ENCODE measurements at regions not wholly inside any gene's neighbourhood (a gene's known extent, or its start where the extent isn't known, plus 50 kb on each side); places are given as distances from the start of the nearest gene placed in this dataset.
A peak's percentile ranks its signal among the peaks of the same experiment; 100 is the strongest.

- Histone ChIP-seq H3K9me2 (replicated peaks; ENCODE audit: insufficient read depth, low read length) (no peaks in the 10 kb centered on the region), H3K4me1 (ENCODE audit: low read length) (peaks cover 4% of the 10 kb centered on the region; the same call in 1 of the 2 replicates), H3K27ac (ENCODE audit: low read length) (no peak overlapping the region), H3K79me2 (ENCODE audit: low read length) (no peaks in the 10 kb centered on the region), H3K36me3 (ENCODE audit: insufficient read depth, low read length) (no peaks in the 10 kb centered on the region), H3K9ac (ENCODE audit: low read length) (no peak overlapping the region), H3K27me3 (ENCODE audit: low read length) (no peaks in the 10 kb centered on the region), H4K20me1 (ENCODE audit: insufficient read depth, low read depth, low read length) (no peaks in the 10 kb centered on the region), H3K4me3 (ENCODE audit: low read length) (no peak overlapping the region), H3K9me3 (ENCODE audit: low read length) (no peaks in the 10 kb centered on the region), H2AFZ (ENCODE audit: low read length) (no peak overlapping the region), H3K4me2 (ENCODE audit: low read depth, low read length, poor library complexity, severe bottlenecking) (no peak overlapping the region)
- no peak for DNase-seq
Measured at GRCh38 chr4:138542191-138542776, 300.1 kb upstream of the SLC7A11 start.

- Histone ChIP-seq H3K79me2 (ENCODE audit: low read length) (no peaks in the 10 kb centered on the region), H3K27ac (ENCODE audit: low read length) (no peak overlapping the region), H3K36me3 (ENCODE audit: insufficient read depth, low read length) (no peaks in the 10 kb centered on the region), H3K9ac (ENCODE audit: low read length) (no peak overlapping the region), H4K20me1 (ENCODE audit: insufficient read depth, low read depth, low read length) (no peaks in the 10 kb centered on the region), H3K27me3 (ENCODE audit: low read length) (no peaks in the 10 kb centered on the region), H3K9me3 (ENCODE audit: low read length) (no peaks in the 10 kb centered on the region), H2AFZ (ENCODE audit: low read length) (no peak overlapping the region), H3K4me2 (ENCODE audit: low read depth, low read length, poor library complexity, severe bottlenecking) (no peak overlapping the region), H3K9me2 (replicated peaks; ENCODE audit: insufficient read depth, low read length) (no peaks in the 10 kb centered on the region), H3K4me1 (ENCODE audit: low read length) (peaks cover 4% of the 10 kb centered on the region; the same call in 1 of the 2 replicates), H3K4me3 (ENCODE audit: low read length) (no peak overlapping the region)
- peak; percentile 2 for DNase-seq
Measured at GRCh38 chr4:138540056-138540800, 298.1 kb upstream of the SLC7A11 start.

- H3K9me2 ChIP-seq (replicated peaks; ENCODE audit: insufficient read depth, low read length): no peaks in the 10 kb centered on the region
- H3K36me3 ChIP-seq (ENCODE audit: insufficient read depth, low read length): no peaks in the 10 kb centered on the region
- no peak for DNase-seq
- no peak overlapping the region for H2AFZ ChIP-seq (ENCODE audit: low read length)
- H3K9ac ChIP-seq (ENCODE audit: low read length): no peak overlapping the region
- H3K27me3 ChIP-seq (ENCODE audit: low read length): no peaks in the 10 kb centered on the region
- H4K20me1 ChIP-seq (ENCODE audit: insufficient read depth, low read depth, low read length): no peaks in the 10 kb centered on the region
- no peaks in the 10 kb centered on the region for H3K9me3 ChIP-seq (ENCODE audit: low read length)
- H3K4me1 ChIP-seq (ENCODE audit: low read length): peaks cover 4% of the 10 kb centered on the region; the same call in 1 of the 2 replicates
- H3K4me3 ChIP-seq (ENCODE audit: low read length): no peak overlapping the region
- no peak overlapping the region for H3K4me2 ChIP-seq (ENCODE audit: low read depth, low read length, poor library complexity, severe bottlenecking)
- H3K27ac ChIP-seq (ENCODE audit: low read length): no peak overlapping the region
- no peaks in the 10 kb centered on the region for H3K79me2 ChIP-seq (ENCODE audit: low read length)
Measured at GRCh38 chr4:138538743-138539142, 296.6 kb upstream of the SLC7A11 start.

GRCh38 chr4:138537731-138538490, 295.8 kb upstream of the SLC7A11 start:
- DNase-seq: peak; percentile 35
- Histone ChIP-seq H4K20me1 (ENCODE audit: insufficient read depth, low read depth, low read length) (no peaks in the 10 kb centered on the region), H3K9ac (ENCODE audit: low read length) (no peak overlapping the region), H3K27me3 (ENCODE audit: low read length) (no peaks in the 10 kb centered on the region), H3K4me1 (ENCODE audit: low read length) (peaks cover 4% of the 10 kb centered on the region; the same call in 1 of the 2 replicates), H3K27ac (ENCODE audit: low read length) (no peak overlapping the region), H3K9me3 (ENCODE audit: low read length) (no peaks in the 10 kb centered on the region), H3K36me3 (ENCODE audit: insufficient read depth, low read length) (no peaks in the 10 kb centered on the region), H2AFZ (ENCODE audit: low read length) (no peak overlapping the region), H3K79me2 (ENCODE audit: low read length) (no peaks in the 10 kb centered on the region), H3K9me2 (replicated peaks; ENCODE audit: insufficient read depth, low read length) (no peaks in the 10 kb centered on the region), H3K4me3 (ENCODE audit: low read length) (no peak overlapping the region), H3K4me2 (ENCODE audit: low read depth, low read length, poor library complexity, severe bottlenecking) (no peak overlapping the region)

GRCh38 chr4:138535316-138535715, 293.2 kb upstream of the SLC7A11 start:
- no peaks in the 10 kb centered on the region for H3K9me2 ChIP-seq (replicated peaks; ENCODE audit: insufficient read depth, low read length)
- no peak overlapping the region for H3K4me3 ChIP-seq (ENCODE audit: low read length)
- H3K9ac ChIP-seq (ENCODE audit: low read length): no peak overlapping the region
- H3K79me2 ChIP-seq (ENCODE audit: low read length): no peaks in the 10 kb centered on the region
- no peak overlapping the region for H3K4me2 ChIP-seq (ENCODE audit: low read depth, low read length, poor library complexity, severe bottlenecking)
- H3K27me3 ChIP-seq (ENCODE audit: low read length): no peaks in the 10 kb centered on the region
- H3K4me1 ChIP-seq (ENCODE audit: low read length): no peaks in the 10 kb centered on the region
- peaks cover 5% of the 10 kb centered on the region for H3K9me3 ChIP-seq (ENCODE audit: low read length)
- no peaks in the 10 kb centered on the region for H3K36me3 ChIP-seq (ENCODE audit: insufficient read depth, low read length)
- no peaks in the 10 kb centered on the region for H4K20me1 ChIP-seq (ENCODE audit: insufficient read depth, low read depth, low read length)
- no peak for DNase-seq
- H3K27ac ChIP-seq (ENCODE audit: low read length): no peak overlapping the region
- H2AFZ ChIP-seq (ENCODE audit: low read length): no peak overlapping the region

GRCh38 chr4:138522366-138522765, 280.2 kb upstream of the SLC7A11 start:
- no peaks in the 10 kb centered on the region for H4K20me1 ChIP-seq (ENCODE audit: insufficient read depth, low read depth, low read length)
- H3K4me3 ChIP-seq (ENCODE audit: low read length): no peak overlapping the region
- no peak overlapping the region for H3K27ac ChIP-seq (ENCODE audit: low read length)
- no peaks in the 10 kb centered on the region for H3K79me2 ChIP-seq (ENCODE audit: low read length)
- H3K4me2 ChIP-seq (ENCODE audit: low read depth, low read length, poor library complexity, severe bottlenecking): no peak overlapping the region
- no peaks in the 10 kb centered on the region for H3K27me3 ChIP-seq (ENCODE audit: low read length)
- no peaks in the 10 kb centered on the region for H3K9me2 ChIP-seq (replicated peaks; ENCODE audit: insufficient read depth, low read length)
- H2AFZ ChIP-seq (ENCODE audit: low read length): no peak overlapping the region
- H3K36me3 ChIP-seq (ENCODE audit: insufficient read depth, low read length): no peaks in the 10 kb centered on the region
- no peaks in the 10 kb centered on the region for H3K9me3 ChIP-seq (ENCODE audit: low read length)
- no peaks in the 10 kb centered on the region for H3K4me1 ChIP-seq (ENCODE audit: low read length)
- DNase-seq: peak; percentile 72
- H3K9ac ChIP-seq (ENCODE audit: low read length): no peak overlapping the region

- no peaks in the 10 kb centered on the region for H3K36me3 ChIP-seq (ENCODE audit: insufficient read depth, low read length)
- no peaks in the 10 kb centered on the region for H3K9me3 ChIP-seq (ENCODE audit: low read length)
- H2AFZ ChIP-seq (ENCODE audit: low read length): no peak overlapping the region
- H3K4me1 ChIP-seq (ENCODE audit: low read length): no peaks in the 10 kb centered on the region
- no peak overlapping the region for H3K9ac ChIP-seq (ENCODE audit: low read length)
- no peaks in the 10 kb centered on the region for H3K9me2 ChIP-seq (replicated peaks; ENCODE audit: insufficient read depth, low read length)
- no peaks in the 10 kb centered on the region for H4K20me1 ChIP-seq (ENCODE audit: insufficient read depth, low read depth, low read length)
- no peak overlapping the region for H3K27ac ChIP-seq (ENCODE audit: low read length)
- no peaks in the 10 kb centered on the region for H3K27me3 ChIP-seq (ENCODE audit: low read length)
- no peak overlapping the region for H3K4me2 ChIP-seq (ENCODE audit: low read depth, low read length, poor library complexity, severe bottlenecking)
- DNase-seq: no peak
- H3K79me2 ChIP-seq (ENCODE audit: low read length): no peaks in the 10 kb centered on the region
- no peak overlapping the region for H3K4me3 ChIP-seq (ENCODE audit: low read length)
Measured at GRCh38 chr4:138521809-138522208, 279.7 kb upstream of the SLC7A11 start.

GRCh38 chr4:138519436-138519835, 277.3 kb upstream of the SLC7A11 start:
- H3K36me3 ChIP-seq (ENCODE audit: insufficient read depth, low read length): no peaks in the 10 kb centered on the region
- no peak overlapping the region for H3K4me2 ChIP-seq (ENCODE audit: low read depth, low read length, poor library complexity, severe bottlenecking)
- H3K9me3 ChIP-seq (ENCODE audit: low read length): no peaks in the 10 kb centered on the region
- DNase-seq: no peak
- no peaks in the 10 kb centered on the region for H4K20me1 ChIP-seq (ENCODE audit: insufficient read depth, low read depth, low read length)
- H2AFZ ChIP-seq (ENCODE audit: low read length): no peak overlapping the region
- H3K9ac ChIP-seq (ENCODE audit: low read length): no peak overlapping the region
- no peaks in the 10 kb centered on the region for H3K27me3 ChIP-seq (ENCODE audit: low read length)
- H3K9me2 ChIP-seq (replicated peaks; ENCODE audit: insufficient read depth, low read length): no peaks in the 10 kb centered on the region
- H3K27ac ChIP-seq (ENCODE audit: low read length): no peak overlapping the region
- H3K4me1 ChIP-seq (ENCODE audit: low read length): no peaks in the 10 kb centered on the region
- H3K4me3 ChIP-seq (ENCODE audit: low read length): no peak overlapping the region
- H3K79me2 ChIP-seq (ENCODE audit: low read length): no peaks in the 10 kb centered on the region

All from Karpas-422 (cell line).